Stimulated activated CD4-positive, alpha-beta T cell treated with anti-CD3 and anti-CD28 coated beads, TNF-alpha, amount 100 ng/mL, for 48 hours (primary cell): ENCODE measurements at regions not wholly inside any gene's neighbourhood (a gene's known extent, or its start where the extent isn't known, plus 50 kb on each side); places are given as distances from the start of the nearest gene placed in this dataset.
"Not testable (repeated sequence)": the region's sequence is repeated elsewhere in the genome, so short reads cannot be mapped to it uniquely, and the experiment has no call there.

Experiments
- DNase-seq, 3 donors: peaks; one replicate each; pipeline ENCODE4 v3.0.0-alpha.2; 2020; ENCODE audit warnings: low read depth in 3 of 3

- DNase-seq, result no peak
Measured at GRCh38 chr6:115270953-115271352, 789.7 kb downstream of the FRK start.

GRCh38 chr6:115241373-115241772, 819.3 kb downstream of the FRK start:
- DNase-seq, result no peak

- DNase-seq, result no peak
Measured at GRCh38 chr6:115221198-115221597, 839.5 kb downstream of the FRK start.

GRCh38 chr6:115220551-115221159, 840.0 kb downstream of the FRK start:
- no peak for DNase-seq

GRCh38 chr6:115219645-115220044, 841.0 kb downstream of the FRK start:
- no peak for DNase-seq

GRCh38 chr6:115216835-115217234, 843.9 kb downstream of the FRK start:
- no peak for DNase-seq

GRCh38 chr6:115214283-115214682, 846.4 kb downstream of the FRK start:
- no peak for DNase-seq

GRCh38 chr6:115203381-115203780, 857.3 kb downstream of the FRK start:
- DNase-seq, result no peak

- DNase-seq, result no peak
Measured at GRCh38 chr6:115194981-115195638, 852.3 kb upstream of the HS3ST5 start.

- no peak for DNase-seq
Measured at GRCh38 chr6:115191989-115192388, 849.2 kb upstream of the HS3ST5 start.

GRCh38 chr6:115190534-115190933, 847.7 kb upstream of the HS3ST5 start:
- DNase-seq, result no peak

- DNase-seq, result not testable (repeated sequence)
Measured at GRCh38 chr6:115175456-115175855, 832.6 kb upstream of the HS3ST5 start.

- not testable (repeated sequence) for DNase-seq
Measured at GRCh38 chr6:115165912-115166311, 823.1 kb upstream of the HS3ST5 start.

- no peak for DNase-seq
Measured at GRCh38 chr6:115159733-115160132, 816.9 kb upstream of the HS3ST5 start.

- DNase-seq, result no peak
Measured at GRCh38 chr6:115137910-115138309, 795.1 kb upstream of the HS3ST5 start.

GRCh38 chr6:115133790-115134189, 791.0 kb upstream of the HS3ST5 start:
- no peak for DNase-seq

GRCh38 chr6:115131709-115132490, 789.1 kb upstream of the HS3ST5 start:
- DNase-seq, result no peak

- not testable (repeated sequence) for DNase-seq
Measured at GRCh38 chr6:115121513-115121912, 778.7 kb upstream of the HS3ST5 start.

- DNase-seq, result no peak
Measured at GRCh38 chr6:115120391-115120790, 777.6 kb upstream of the HS3ST5 start.

- no peak for DNase-seq
Measured at GRCh38 chr6:115091461-115091860, 748.6 kb upstream of the HS3ST5 start.

GRCh38 chr6:115078555-115078954, 735.7 kb upstream of the HS3ST5 start:
- no peak for DNase-seq

GRCh38 chr6:115071962-115072361, 729.1 kb upstream of the HS3ST5 start:
- no peak for DNase-seq
